Activated CD4-positive, alpha-beta T cell treated with anti-CD3 and anti-CD28 coated beads, Interleukin-2, Interleukin-4, amounts not matched to agents 100 ng/mL and 50 ng/mL, durations not matched to agents 16 hours and 8 hours (primary cell): ENCODE measurements at regions not wholly inside any gene's neighbourhood (a gene's known extent, or its start where the extent isn't known, plus 50 kb on each side); places are given as distances from the start of the nearest gene placed in this dataset.
"Not testable (repeated sequence)": the region's sequence is repeated elsewhere in the genome, so short reads cannot be mapped to it uniquely, and the experiment has no call there.

ENCODE experiments used
- DNase-seq: peaks from one replicate; pipeline ENCODE4 v3.0.0-alpha.2; 2020; ENCODE audit warnings: low spot score

DNA sequence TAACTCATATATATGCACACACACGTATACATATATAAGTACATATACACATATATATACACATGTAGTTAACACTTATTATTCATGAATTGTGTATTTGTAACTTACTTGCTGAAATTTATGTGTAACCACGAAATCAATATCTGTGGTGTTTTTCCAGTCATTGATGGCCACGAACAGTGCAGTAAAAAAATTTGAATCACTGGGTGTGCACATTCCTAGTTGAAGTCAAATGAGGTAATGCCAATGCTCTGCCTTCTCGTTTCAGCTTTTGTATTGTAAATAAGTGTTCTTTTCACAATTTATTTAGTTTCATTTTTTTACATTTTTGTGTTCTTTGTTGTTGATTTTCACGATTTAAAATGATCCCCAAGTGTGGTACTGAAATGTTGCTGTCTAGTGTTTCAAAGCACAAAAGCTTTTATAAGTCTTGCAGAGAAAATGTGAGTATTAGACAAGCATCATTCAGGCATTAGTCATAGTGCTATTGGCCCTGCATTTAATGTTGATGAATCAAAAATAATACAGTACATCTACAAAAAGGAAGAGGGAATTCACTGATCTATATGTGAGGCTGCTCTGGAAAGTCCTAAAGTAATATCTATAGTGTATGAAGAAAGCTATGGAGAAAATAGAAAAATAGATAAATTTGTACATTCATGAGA, 419.0 kb downstream of the DSC3 start:
- DNase-seq = no peak

DNA sequence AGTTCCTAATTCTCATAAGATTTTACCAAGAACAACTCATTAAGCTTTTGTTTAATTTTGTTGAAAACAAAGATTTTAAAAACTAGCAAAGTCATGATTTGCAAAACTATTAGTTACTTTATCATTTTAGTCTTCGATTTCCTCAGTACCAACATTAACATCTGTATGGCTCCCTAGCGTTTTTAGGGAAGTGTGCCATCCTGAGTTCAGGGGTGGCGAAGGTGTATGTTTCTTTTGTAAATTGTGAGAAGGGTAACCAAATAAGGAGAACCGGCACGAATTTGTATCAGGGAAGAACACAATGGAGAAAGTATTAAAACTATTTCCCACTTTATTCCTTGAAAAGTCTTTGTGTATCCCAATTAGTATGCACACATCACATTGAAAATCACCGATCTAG, 419.9 kb downstream of the DSC3 start:
- DNase-seq = no peak

DNA sequence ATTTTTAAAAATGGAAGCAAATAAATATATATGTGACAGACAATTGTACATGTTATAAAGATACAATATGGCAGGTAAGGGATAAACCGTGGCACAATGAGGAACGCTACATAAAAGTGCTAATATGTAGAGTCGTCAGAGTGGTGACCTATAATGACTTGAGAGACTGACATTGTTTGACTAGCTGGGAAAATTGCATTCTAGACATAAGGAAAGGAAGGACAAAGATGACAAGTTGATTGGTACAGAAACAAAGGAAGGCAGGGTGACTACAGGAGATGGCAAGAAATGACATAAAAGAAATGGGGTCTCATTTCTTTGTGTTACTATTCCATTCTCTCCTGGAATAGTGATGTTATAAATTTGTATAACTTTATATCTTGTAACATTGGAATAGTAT, 420.4 kb downstream of the DSC3 start:
- DNase-seq = no peak

DNA sequence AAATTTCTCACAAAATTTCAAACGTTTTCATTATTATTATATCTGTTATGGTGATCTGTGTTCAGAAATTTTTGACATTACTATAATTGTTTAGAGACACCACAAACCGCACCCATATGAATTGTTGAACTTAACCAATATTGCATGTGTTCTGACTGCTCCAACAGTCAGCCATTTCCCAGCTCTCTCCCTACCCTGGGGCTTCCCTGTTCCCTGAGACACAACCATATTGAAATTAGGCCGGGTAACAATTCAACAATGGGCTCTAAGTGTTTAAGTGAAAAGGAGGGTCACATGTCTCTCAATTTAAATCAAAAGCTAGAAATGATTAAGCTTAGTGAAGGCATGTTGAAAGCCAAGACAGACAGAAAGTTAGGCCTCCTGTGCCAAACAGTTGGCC, 424.0 kb downstream of the DSC3 start:
- no peak for DNase-seq

DNA sequence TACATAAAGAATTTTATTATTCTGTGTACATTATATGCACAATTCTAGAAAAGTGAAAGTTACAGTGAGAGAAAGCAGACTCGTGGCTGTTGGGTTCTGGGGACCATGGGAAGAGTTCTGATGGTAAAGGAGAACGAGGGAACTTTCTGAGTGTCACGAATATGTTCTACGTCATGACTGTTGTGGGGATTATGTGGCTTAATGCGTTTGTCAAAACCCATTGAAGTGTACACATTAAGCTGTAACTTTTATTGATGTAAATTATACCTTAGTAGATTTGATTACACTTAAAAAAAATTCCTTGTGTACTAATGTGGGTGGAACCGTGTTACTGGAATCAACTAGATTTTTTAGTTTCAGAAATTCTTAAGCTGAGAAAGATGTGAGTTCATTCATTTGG, 426.1 kb downstream of the DSC3 start:
- DNase-seq = no peak

DNA sequence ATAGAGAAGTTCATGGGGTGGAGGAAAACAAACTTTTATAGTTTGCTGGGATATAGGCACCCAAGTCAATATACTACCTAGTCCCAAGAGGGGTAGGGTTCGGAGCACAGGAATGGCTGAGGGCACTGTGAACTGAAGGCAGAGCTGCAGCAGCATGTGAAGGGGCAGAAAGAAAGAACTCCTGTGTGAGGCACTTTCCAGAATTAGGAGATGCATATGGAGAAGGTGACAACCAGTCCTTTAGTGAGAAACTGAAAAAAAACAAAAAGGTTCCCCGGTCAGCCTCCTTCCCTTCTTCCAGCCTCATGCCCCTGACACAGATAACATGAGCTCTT, 429.1 kb downstream of the DSC3 start:
- no peak for DNase-seq

DNA sequence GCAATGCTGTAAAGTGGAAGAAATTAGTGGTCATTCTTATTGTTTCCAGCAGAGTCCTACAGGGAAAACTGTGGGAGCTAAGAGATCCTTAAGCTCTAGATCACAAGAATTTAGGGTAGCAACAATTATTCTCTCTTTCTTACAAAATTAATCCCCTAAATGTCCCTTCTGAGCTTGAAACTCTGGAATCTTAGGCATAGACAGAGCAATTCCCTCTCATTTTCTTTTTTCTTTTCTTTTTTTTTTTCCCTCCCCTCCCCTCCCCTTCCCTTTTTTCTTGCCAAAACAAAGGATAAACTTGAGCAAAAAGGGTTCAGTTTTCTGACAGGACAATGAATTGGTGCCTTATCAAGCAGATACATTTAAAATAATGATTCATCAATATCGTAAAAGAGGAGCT, 441.0 kb downstream of the DSC3 start:
- DNase-seq = no peak

DNA sequence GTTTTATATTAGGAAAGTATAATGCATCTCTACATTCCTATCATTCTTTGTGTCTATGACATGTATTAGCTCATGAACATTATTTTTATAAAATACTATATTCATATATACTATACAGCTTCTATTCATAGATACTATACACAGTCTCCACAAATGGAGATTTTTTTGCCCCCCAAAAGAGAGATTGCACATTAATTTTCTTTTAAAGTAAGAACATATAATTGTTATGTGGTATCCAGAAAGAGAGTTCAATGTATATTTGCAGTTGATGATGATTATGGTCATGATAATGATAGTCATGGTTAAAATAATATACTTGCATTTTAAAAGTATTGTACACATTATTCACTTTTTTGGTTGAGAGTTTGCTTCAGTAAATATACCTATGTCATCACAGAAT, 445.3 kb downstream of the DSC3 start:
- no peak for DNase-seq

DNA sequence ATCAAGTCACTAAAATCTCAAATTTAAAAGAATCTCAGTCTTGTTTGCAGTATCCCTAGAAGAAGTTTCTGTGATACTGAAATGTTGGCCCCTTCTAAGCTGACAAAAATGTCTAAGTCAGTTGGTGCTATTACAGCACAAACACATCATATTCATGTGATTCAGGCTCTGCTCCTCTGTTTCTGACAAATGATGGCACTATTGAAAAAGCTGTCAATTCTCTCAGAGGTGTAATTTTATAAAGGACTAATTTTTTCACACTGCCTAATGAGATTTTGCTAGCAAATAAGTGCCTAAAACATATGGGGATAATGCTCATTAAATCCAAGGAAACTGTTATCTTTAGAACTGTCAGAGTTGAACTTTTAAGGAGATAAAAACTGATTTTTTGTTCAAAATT, 445.9 kb downstream of the DSC3 start:
- DNase-seq = no peak

DNA sequence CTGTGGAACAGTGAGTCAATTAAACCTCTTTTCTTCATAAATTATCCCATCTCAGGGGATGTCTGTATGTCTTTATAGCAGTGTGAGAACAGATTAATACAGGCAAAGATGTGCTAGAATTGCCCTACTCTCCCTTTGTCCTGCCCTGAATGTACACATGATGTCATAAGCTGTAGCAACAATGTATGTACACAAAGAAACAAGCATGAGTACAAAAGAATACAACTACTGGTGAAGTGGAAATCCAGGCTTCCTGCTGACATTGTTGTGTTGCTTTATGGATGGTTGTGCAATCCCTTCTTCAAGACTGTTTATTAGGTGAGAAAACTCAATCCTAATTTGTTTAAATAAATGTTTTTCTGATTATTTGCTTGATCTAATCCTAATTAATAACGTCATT, 446.6 kb downstream of the DSC3 start:
- DNase-seq = no peak

DNA sequence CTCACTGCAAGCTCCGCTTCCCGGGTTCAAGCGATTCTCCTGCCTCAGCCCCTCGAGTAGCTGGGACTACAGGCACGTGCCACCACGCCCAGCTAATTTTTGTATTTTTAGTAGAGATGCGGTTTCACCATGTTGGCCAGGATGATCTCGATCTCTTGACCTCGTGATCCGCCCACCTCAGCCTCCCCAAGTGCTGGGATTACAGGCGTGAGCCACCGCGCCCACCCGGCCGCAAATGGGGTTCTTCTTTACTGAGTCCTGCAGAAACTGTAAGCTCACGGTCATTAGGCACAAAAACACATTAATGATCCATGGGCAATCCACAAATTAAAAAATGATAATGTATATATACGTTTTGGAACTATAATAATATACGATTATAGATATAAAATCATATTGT, 447.6 kb downstream of the DSC3 start:
- DNase-seq = not testable (repeated sequence)

DNA sequence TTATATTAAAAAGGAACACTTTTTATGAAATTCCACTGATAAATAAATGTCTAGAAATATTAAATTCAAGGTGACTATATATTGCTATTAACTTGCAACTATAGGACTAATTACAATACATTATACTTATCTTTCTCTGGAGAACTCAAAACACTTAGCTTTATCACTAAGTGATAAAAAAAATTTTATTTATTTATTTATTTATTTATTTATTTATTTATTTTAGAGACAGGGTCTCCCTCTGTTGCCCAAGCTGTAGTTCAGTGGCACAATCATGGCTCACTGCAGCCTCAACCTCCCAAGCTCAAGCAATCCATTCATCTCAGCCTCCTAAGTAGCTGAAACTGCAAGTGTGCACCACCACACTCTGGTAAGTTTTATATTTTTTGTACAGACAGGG, 451.1 kb downstream of the DSC3 start:
- no peak for DNase-seq

DNA sequence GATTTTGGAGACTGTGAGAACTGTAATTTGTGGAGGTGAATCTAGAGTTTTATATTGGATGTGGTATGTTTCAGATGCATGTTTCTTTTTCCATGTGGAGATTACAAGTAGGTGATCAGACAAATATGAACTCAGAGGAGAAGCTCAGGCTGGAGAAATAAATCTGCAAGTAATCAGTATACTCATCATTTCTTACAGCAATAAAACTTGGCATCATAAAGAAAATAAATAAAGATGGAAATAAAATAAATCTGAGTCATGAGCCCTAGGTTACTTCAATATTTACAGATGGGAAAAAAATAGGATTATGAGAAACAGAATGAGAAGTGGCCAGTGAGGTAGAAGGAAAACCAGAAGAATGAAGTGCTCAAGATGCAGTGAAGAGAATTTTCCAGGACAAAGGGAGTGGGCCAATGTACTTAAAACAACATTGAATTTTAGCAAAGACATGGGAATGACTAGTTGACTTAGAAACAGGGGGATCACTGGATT, 453.8 kb downstream of the DSC3 start:
- no peak for DNase-seq

DNA sequence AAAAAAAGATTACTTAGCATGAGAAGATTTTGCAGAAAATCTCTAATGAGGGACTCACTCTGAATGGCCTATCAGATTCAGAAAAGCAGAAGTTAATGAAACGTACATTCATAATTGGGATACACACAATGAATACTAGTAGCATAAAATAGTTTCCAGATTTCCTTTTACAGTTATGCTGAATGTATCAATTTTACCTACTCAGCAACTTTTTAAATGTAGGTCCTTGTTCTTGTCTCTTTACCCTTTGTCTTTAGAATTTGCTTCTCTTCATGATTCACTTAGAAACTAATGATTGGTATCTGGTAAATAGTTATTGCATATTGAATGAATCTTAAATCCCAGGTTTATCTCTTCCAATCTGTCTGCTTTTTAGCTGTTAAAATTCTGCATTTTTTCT, 458.8 kb downstream of the DSC3 start:
- DNase-seq = no peak

DNA sequence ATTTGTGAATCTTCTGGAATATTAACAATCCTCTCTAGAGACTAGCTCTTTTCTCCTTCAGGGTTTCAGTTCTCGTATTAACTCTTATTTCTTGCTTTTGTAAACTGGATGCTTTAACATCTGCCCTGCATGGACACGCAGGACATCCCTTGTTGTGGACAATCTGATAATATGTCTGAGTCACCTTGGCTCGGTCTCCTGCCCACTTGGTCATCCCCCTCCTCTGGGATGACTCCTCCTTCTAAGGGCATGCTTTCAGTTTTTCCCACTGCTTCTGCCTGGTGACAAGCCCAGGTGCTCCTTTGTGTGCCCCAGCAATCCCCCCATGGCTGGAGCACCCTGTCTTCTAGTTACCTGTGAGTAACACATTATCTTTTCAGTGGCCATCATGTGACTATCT, 460.5 kb downstream of the DSC3 start:
- DNase-seq = no peak

DNA sequence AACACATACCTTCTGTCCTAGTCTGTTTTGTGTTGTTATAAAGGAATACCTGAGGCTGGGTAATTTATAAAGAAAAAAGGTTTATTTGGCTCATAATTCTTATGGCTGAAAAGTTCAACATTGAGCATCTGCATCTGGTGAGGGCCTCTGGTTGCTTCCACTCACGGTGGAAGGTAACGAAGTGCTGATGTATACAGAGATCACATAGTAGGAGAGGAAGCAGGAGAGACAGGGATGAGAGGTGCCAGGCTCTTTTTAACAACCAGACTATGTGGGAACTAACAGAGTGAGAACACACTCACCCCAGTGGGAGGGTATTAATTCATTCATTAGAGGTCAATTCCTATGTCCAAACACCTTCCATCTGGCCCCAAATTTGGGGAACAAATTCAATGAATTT, 463.8 kb downstream of the DSC3 start:
- DNase-seq = no peak

DNA sequence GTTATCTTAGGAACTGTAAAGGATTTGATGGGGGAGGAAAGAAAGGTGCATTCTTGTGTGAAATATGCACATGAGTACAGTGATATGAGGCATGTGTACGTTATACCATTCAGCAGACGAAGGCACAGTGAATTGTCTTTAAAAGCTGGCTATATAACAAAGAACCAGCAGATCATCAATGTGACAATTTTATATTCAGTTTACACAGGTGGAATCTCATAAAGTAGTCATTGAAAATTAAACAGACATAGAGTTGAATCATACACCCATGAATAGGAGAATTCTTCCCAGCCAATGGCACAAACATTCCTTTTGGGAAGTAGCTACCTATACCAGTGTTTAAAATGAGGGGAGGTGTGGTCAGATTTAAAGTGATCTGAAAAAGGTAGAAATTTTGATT, 470.3 kb downstream of the DSC3 start:
- no peak for DNase-seq

DNA sequence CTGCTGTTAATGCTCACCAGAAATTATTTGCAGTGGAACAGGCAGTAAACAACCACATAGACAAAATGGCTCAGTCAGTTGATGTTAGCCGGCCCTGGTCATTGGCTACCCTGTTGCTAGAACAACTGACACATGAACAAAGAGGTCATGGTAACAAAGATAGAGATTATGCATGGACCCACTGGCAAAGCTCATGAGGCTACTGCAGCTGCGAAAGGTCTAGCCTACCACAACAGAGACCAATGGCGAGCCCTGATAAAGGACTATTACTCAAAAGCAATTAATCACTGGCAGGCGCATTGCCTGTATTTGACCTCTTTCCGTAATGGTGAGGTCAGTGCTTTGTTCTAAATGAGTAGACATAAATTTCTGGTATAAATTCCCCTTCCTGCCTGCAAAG, 474.2 kb downstream of the DSC3 start:
- DNase-seq = no peak

DNA sequence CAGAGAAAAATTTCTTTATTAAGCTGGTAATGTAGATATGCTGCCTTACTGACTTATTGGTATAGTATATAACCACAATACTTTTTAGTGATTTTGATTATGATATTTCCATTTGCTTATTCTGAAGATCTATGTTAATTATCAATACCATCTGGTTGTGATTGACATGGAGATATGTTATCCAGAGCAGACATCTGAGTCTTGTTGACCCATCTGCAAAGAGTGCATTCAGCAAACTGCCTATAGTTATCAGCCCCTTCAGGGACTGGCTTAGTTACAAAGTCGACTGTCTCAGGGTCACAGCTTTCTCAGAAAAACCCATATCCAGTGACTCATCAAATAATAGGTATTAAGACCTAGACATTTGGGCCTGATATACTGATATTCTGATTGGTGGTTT, 475.7 kb downstream of the DSC3 start:
- DNase-seq = no peak

DNA sequence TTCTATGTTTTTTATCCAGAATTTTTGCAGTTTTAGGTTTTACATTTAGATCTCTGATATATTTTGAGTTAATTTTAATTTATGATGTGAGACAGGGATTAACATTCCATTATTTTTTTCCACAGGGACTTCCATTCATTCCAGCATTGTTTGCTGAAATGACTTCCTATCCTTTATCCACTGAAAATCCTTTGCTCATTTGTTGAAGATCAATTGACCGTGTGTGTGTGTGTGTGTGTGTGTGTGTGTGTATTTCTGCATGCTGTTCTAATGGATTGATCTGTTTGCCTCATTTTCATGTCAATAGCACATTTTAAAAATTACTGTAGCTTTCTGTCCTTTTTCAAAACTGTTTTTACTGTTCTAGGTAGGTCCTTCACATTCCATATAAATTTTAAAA, 480.3 kb downstream of the DSC3 start:
- DNase-seq = no peak

DNA sequence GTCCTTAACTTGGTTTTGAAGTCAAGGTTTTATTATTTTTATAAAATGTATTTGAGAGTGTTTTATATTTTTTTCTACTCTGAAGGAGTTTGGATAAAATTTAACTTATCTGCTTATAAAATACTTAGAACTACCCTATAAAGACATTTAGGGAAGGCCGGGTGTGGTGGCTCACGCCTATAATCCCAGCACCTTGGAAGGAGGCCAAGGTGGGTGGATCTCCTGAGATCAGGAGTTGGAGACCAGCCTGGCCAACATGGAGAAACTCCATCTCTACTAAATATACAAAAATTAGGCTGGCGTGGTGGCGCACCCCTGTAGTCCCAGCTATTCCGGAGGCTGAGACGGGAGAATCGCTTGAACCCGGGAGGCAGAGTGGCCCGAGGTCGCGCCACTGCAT, 486.4 kb downstream of the DSC3 start:
- DNase-seq = no peak

DNA sequence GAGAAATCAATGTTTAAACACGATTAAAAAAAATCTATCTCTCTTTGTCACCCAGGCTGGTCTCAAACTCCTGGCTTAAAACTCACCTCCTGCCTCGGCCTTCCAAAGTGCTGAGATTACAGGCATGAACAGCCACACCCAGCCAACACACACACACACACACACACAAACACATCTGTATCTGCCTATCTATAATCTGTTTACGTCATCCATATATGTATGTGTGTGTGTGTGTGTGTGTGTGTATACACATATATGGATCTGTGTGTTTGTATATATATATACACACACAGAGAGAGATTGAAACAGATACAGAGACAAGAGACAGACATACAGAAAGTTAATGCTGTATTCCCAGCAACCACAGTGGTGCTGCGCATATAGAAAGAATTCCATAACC, 497.1 kb downstream of the DSC3 start:
- DNase-seq = no peak

DNA sequence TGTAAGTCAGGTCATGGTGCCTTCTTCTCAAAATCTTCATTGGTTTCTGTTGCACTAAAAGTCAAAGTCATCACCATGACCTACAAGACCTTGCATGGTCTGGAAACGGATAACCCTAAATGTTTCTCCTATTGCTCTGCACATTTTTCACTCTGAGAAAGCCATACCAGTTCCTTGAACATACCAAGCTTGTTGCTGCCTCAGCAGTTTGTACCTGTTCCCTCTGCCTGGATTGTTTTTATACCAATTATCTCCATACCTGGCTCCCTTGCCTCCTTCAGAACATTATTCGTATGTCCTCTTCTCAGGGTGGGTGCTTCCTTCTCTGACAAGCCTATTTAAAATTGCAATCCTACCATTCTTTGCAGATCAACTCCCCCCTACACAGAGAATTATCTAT, 498.4 kb downstream of the DSC3 start:
- DNase-seq = no peak

DNA sequence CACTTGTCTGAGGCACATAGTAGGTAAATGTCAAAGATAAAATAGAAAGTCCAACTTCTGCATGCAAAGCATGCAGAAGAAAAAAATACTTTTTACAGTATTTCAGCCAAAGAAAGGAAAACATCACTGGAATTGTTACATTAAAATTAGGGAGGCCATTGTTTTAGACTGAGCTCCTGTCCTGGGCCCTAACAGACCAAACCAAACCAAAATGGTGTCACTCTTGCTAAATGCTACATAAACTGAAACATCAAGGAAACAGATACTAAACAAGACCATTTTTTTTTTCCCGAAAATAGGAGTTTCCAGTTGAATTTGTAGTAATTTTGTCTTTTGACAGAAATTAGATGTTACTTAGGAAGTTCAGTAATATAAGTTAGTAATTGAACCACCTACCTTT, 508.8 kb downstream of the DSC3 start:
- DNase-seq = no peak

DNA sequence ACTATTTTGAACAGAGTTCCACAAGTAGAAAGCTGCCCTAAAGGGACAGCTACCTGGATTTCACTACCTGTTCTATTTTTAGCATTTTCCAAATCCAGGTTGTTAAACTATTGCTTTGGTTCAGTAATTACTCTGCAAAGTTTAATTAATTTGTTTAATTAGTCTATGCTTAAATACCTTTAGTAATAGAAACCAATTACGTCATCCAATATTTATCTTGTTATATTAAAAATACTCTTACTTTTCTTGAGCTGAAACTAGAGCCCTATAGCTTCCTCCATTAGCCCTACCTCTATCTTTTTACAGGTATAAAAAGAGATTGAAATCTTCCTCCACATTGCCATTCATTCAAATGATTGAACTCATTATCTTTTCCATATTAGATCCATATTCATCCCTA, 514.6 kb downstream of the DSC3 start:
- DNase-seq = no peak
